HUES64 (cell line): ENCODE measurements at regions not wholly inside any gene's neighbourhood (a gene's known extent, or its start where the extent isn't known, plus 50 kb on each side); places are given as distances from the start of the nearest gene placed in this dataset.

Source experiments
- H3K27ac ChIP-seq: 2 replicates; pipeline ENCODE4 v1.7.0; 2013; ENCODE audit warnings: low read depth, low read length, inconsistent platforms
- H3K27me3 ChIP-seq: 2 replicates; pipeline ENCODE4 v1.6.1; 2013; ENCODE audit warnings: mild to moderate bottlenecking, low read length; ENCODE audit not compliant: insufficient read depth
- H3K36me3 ChIP-seq: 2 replicates; pipeline ENCODE4 v1.6.1; 2013; ENCODE audit warnings: mild to moderate bottlenecking, low read length; ENCODE audit not compliant: insufficient read depth
- H3K4me1 ChIP-seq: 2 replicates; pipeline ENCODE4 v1.6.1; 2013; ENCODE audit warnings: mild to moderate bottlenecking, low read length, moderate library complexity; ENCODE audit not compliant: insufficient read depth
- H3K4me3 ChIP-seq: 2 replicates; pipeline ENCODE4 v1.5.1; 2013; ENCODE audit warnings: mild to moderate bottlenecking, low read length, moderate library complexity
- H3K9ac ChIP-seq: 2 replicates; pipeline ENCODE4 v1.6.1; 2013; ENCODE audit warnings: mild to moderate bottlenecking, low read depth, low read length
- H3K9me3 ChIP-seq: 2 replicates; pipeline ENCODE4 v1.6.1; 2013; ENCODE audit warnings: low read depth, low read length; ENCODE audit not compliant: insufficient read depth
- WGBS: fragments of 150-250, 120-280 bp; methylation state at CpG from one replicate; pipeline ENCODE4 v1.1.7; 2013; ENCODE audit warnings: missing lambda C conversion rate; 5-methylcytosine and 5-hydroxymethylcytosine counted together

DNA sequence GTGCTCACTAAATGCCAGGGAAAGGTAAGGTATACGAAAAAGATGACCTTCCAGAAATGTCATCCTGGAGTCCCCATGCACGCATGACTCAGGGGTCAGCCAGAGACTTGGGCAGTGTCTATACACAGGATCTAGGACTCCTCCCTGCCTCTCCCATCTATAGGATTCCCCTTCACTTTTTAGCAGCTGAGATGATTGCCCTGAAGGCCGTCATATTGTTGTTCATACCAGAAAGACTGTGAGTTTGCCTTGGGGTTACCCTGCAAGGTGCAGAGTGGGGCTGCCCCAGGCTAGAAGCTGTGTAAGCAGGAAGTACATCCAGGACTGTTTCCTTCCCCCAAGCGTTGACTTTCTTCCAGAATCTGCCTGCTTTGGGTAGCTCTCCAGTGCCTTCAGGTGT is 55.1 kb upstream of the MAMLD1 start:
- no peaks in the 10 kb centered on the region for H3K4me1 ChIP-seq
- H3K27ac ChIP-seq: no peak overlapping the region
- no peak overlapping the region for H3K4me3 ChIP-seq
- H3K9me3 ChIP-seq: no peaks in the 10 kb centered on the region
- H3K36me3 ChIP-seq: no peaks in the 10 kb centered on the region
- no peak overlapping the region for H3K9ac ChIP-seq
- WGBS: 95% methylated on average over 4 of the region's 4 CpGs
- H3K27me3 ChIP-seq: no peaks in the 10 kb centered on the region

- Histone ChIP-seq H3K27me3 (no peaks in the 10 kb centered on the region), H3K9me3 (no peaks in the 10 kb centered on the region), H3K9ac (no peak overlapping the region), H3K27ac (no peak overlapping the region), H3K36me3 (no peaks in the 10 kb centered on the region), H3K4me3 (no peak overlapping the region), H3K4me1 (no peaks in the 10 kb centered on the region)
- WGBS: 82% methylated on average over 9 of the region's 9 CpGs
Observed at GRCh38 chrX:150308532-150309157, 54.5 kb upstream of the MAMLD1 start.

- H3K4me1 ChIP-seq: no peaks in the 10 kb centered on the region
- H3K27ac ChIP-seq: no peak overlapping the region
- no peak overlapping the region for H3K4me3 ChIP-seq
- 92% methylated on average over 4 of the region's 4 CpGs for WGBS
- H3K36me3 ChIP-seq: no peaks in the 10 kb centered on the region
- H3K9ac ChIP-seq: no peak overlapping the region
- no peaks in the 10 kb centered on the region for H3K27me3 ChIP-seq
- H3K9me3 ChIP-seq: no peaks in the 10 kb centered on the region
Observed at GRCh38 chrX:150310417-150310816, 52.7 kb upstream of the MAMLD1 start.

GRCh38 chrX:150310881-150311280 is 52.2 kb upstream of the MAMLD1 start:
- Histone ChIP-seq H3K9ac (no peak overlapping the region), H3K9me3 (no peaks in the 10 kb centered on the region), H3K27me3 (no peaks in the 10 kb centered on the region), H3K27ac (no peak overlapping the region), H3K4me3 (no peak overlapping the region), H3K36me3 (no peaks in the 10 kb centered on the region), H3K4me1 (no peaks in the 10 kb centered on the region)
- 100% methylated on average over 1 of the region's 1 CpG for WGBS

GRCh38 chrX:150312931-150313330 is 50.2 kb upstream of the MAMLD1 start:
- Histone ChIP-seq H3K27me3 (no peaks in the 10 kb centered on the region), H3K27ac (no peak overlapping the region), H3K9me3 (no peaks in the 10 kb centered on the region), H3K4me1 (no peaks in the 10 kb centered on the region), H3K36me3 (no peaks in the 10 kb centered on the region), H3K4me3 (no peak overlapping the region), H3K9ac (no peak overlapping the region)
- WGBS: 62% methylated on average over 3 of the region's 3 CpGs
